ENCODE measurements at regions not wholly inside any gene's neighbourhood (a gene's known extent, or its start where the extent isn't known, plus 50 kb on each side); places are given as distances from the start of the nearest gene placed in this dataset.

DNA sequence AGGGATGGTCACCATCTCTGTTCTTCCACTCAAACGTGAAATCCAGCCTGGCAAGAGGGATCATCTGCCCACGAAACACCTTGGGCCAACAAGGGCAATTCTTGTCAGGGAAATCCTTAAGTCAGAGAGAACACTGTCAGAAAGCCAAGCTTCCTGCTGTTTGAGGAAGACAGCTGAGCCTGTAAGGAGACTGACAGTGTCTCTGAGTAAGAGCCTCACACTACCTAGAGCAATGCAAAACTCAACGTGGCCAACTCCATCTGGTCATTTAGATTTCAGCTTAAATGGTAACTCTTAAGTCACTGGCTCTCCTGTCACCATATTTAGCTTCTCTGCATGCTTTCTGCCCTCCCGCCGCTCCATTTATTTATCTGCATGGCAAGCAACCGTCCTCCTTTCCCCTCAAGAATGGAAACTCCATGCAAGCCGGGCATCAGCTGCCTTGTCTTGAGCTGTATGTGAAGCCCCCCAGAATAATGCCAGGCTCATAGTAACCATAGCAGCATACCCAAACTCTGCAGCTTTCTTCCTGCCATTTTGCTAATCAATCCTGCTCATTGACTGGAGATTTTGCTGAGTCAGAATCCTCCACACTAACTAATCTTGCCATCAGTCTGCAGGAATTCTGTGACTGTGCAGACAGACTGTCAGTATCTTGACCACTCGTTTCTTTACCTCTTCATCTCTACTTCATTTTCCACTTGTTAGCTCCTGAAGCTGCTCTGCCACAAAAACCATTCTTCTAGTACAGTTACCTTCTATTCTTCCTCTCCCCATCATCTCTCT is 159.8 kb downstream of the IRS2 start (continued):
- TF ChIP-seq BCL11A (tag by site-specific recombination; IDR thresholded peaks at IDR 0.05; ENCODE audit: low read depth) (no peak), ZNF596 (tag by site-specific recombination; IDR thresholded peaks at IDR 0.05) (no peak), ZNF394 (tag by site-specific recombination; IDR thresholded peaks at IDR 0.05; ENCODE audit: borderline replicate concordance) (no peak), ZNF449 (tag by site-specific recombination; IDR thresholded peaks at IDR 0.05) (no peak), ZNF433 (tag by site-specific recombination; IDR thresholded peaks at IDR 0.05; ENCODE audit: low read depth) (no peak), ZNF791 (tag by site-specific recombination; IDR thresholded peaks at IDR 0.05) (no peak), ZNF514 (tag by site-specific recombination; IDR thresholded peaks at IDR 0.05) (no peak), ZFP41 (tag by site-specific recombination; IDR thresholded peaks at IDR 0.05; ENCODE audit: borderline replicate concordance) (no peak), ZNF23 (tag by site-specific recombination; IDR thresholded peaks at IDR 0.05; ENCODE audit: borderline replicate concordance) (no peak)

DNA sequence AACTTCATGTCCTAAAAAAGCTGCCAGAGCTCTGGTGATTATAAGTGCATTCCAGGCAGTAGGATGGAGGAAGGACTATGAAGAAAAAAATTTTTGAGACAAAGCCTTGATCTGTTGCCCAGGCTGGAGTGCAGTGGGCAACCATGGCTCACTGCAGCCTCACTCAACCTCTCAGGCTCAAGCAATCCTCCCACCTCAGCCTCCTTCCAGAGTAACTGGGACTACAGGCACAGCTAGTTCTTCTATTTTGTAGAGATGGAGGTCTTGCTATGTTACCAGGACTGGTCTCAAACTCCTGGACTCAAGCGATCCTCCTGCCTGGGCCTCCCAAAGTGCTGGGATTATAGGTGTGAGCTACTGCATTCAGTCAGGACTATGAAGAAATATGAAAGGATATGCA is 161.2 kb downstream of the IRS2 start:
- CTCF ChIA-PET, result interaction anchor here (0.6 to 0.7 kb wide), 3 partner anchors 15 to 247 kb away, joined by 3 read pairs; no protein-coding TSS in a partner anchor
- Histone ChIP-seq H3K36me3 (ENCODE audit: control insufficient read depth in 2 of 2, insufficient read depth in 1 of 2, low read length in 2 of 2) (no peaks in the 10 kb centered on the region), H3K4me3 (ENCODE audit: low read depth, low read length) (no peak overlapping the region), H3K27ac (ENCODE audit: extremely low read depth, low read depth, low read length) (no peak overlapping the region), H3K9me3 (ENCODE audit: control insufficient read depth, insufficient read depth, low read depth, low read length) (no peaks in the 10 kb centered on the region), H3K4me1 (ENCODE audit: control insufficient read depth, insufficient read depth, low read length) (no peaks in the 10 kb centered on the region)
- POLR2A ChIA-PET, result no interaction called here
- TF ChIP-seq, protein P1, sequence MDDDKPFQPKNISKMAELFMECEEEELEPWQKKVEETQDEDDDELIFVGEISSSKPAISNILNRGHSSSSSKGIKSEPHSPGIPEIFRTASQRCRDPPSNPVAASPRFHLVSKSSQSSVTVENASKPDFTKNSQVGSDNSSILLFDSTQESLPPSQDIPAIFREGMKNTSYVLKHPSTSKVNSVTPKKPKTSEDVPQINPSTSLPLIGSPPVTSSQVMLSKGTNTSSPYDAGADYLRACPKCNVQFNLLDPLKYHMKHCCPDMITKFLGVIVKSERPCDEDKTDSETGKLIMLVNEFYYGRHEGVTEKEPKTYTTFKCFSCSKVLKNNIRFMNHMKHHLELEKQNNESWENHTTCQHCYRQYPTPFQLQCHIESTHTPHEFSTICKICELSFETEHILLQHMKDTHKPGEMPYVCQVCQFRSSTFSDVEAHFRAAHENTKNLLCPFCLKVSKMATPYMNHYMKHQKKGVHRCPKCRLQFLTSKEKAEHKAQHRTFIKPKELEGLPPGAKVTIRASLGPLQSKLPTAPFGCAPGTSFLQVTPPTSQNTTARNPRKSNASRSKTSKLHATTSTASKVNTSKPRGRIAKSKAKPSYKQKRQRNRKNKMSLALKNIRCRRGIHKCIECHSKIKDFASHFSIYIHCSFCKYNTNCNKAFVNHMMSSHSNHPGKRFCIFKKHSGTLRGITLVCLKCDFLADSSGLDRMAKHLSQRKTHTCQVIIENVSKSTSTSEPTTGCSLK (tag by site-specific recombination; IDR thresholded peaks at IDR 0.05), result no peak
- TF ChIP-seq, protein P2, sequence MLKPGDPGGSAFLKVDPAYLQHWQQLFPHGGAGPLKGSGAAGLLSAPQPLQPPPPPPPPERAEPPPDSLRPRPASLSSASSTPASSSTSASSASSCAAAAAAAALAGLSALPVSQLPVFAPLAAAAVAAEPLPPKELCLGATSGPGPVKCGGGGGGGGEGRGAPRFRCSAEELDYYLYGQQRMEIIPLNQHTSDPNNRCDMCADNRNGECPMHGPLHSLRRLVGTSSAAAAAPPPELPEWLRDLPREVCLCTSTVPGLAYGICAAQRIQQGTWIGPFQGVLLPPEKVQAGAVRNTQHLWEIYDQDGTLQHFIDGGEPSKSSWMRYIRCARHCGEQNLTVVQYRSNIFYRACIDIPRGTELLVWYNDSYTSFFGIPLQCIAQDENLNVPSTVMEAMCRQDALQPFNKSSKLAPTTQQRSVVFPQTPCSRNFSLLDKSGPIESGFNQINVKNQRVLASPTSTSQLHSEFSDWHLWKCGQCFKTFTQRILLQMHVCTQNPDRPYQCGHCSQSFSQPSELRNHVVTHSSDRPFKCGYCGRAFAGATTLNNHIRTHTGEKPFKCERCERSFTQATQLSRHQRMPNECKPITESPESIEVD (tag by site-specific recombination; IDR thresholded peaks at IDR 0.05), result no peak
- TF ChIP-seq TCF7L2 (IDR thresholded peaks at IDR 0.05; ENCODE audit: borderline replicate concordance, low read depth, low read length), result no peak
- no peak for TF ChIP-seq ZNF311 (tag by site-specific recombination; IDR thresholded peaks at IDR 0.05; ENCODE audit: borderline replicate concordance)
- TF ChIP-seq ZXDB (tag by site-specific recombination; IDR thresholded peaks at IDR 0.05), result no peak
- TF ChIP-seq, protein P3, sequence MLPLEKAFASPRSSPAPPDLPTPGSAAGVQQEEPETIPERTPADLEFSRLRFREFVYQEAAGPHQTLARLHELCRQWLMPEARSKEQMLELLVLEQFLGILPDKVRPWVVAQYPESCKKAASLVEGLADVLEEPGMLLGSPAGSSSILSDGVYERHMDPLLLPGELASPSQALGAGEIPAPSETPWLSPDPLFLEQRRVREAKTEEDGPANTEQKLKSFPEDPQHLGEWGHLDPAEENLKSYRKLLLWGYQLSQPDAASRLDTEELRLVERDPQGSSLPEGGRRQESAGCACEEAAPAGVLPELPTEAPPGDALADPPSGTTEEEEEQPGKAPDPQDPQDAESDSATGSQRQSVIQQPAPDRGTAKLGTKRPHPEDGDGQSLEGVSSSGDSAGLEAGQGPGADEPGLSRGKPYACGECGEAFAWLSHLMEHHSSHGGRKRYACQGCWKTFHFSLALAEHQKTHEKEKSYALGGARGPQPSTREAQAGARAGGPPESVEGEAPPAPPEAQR (tag by site-specific recombination; IDR thresholded peaks at IDR 0.05), result no peak
- TF ChIP-seq ZNF362 (tag by site-specific recombination; IDR thresholded peaks at IDR 0.05), result no peak
- TF ChIP-seq ZNF335 (tag by site-specific recombination; conservative IDR thresholded peaks at IDR 0.05), result no peak
- no peak for TF ChIP-seq ZNF354C (tag by site-specific recombination; IDR thresholded peaks at IDR 0.05; ENCODE audit: borderline replicate concordance, low read depth)
- no peak for TF ChIP-seq PATZ1 (tag by site-specific recombination; IDR thresholded peaks at IDR 0.05)
- no peak for TF ChIP-seq ZNF274 (IDR thresholded peaks at IDR 0.05; ENCODE audit: low read length)
- TF ChIP-seq ZNF274 (tag by site-specific recombination; IDR thresholded peaks at IDR 0.05; ENCODE audit: borderline replicate concordance), result no peak
- TF ChIP-seq ZNF768 (tag by site-specific recombination; IDR thresholded peaks at IDR 0.05), result no peak
- no peak for TF ChIP-seq ZNF169 (tag by site-specific recombination; IDR thresholded peaks at IDR 0.05)
- no peak for TF ChIP-seq ZNF426 (tag by site-specific recombination; IDR thresholded peaks at IDR 0.05)
- no peak for TF ChIP-seq ZNF670 (tag by site-specific recombination; IDR thresholded peaks at IDR 0.05; ENCODE audit: low read depth)
- TF ChIP-seq OVOL3 (tag by site-specific recombination; IDR thresholded peaks at IDR 0.05), result no peak
- no peak for TF ChIP-seq ZSCAN16 (tag by site-specific recombination; IDR thresholded peaks at IDR 0.05)
